Right atrium auricular region (tissue), 2 donors: ENCODE measurements at regions not wholly inside any gene's neighbourhood (a gene's known extent, or its start where the extent isn't known, plus 50 kb on each side); places are given as distances from the start of the nearest gene placed in this dataset.

ENCODE experiments used
- DNase-seq: peaks from one replicate; pipeline ENCODE4 v3.0.0-alpha.2; 2019; ENCODE audit warnings: low spot score
- H3K27ac ChIP-seq, 2 donors: fragments of 200-600 bp; sonication (generic); 1 replicate in 1 of 2; 2 replicates in 1 of 2; pipeline ENCODE4 v1.5.1; 2016 to 2019
- H3K27me3 ChIP-seq, 2 donors: fragments of 200-600 bp; sonication (generic); one replicate each; pipeline versions ENCODE4 v1.5.1 to v1.6.0; 2017 to 2019
- H3K36me3 ChIP-seq: fragments of 200-600 bp; sonication (generic); one replicate; pipeline ENCODE4 v1.5.1; 2016
- H3K4me1 ChIP-seq, 2 donors: fragments of 200-600 bp; sonication (generic); one replicate each; pipeline versions ENCODE4 v1.5.1 to v1.6.0; 2017 to 2019
- H3K4me3 ChIP-seq, 2 donors: fragments of 200-600 bp; sonication (generic); 1 replicate in 1 of 2; 2 replicates in 1 of 2; pipeline ENCODE4 v1.5.1; 2017 to 2019; ENCODE audit warnings: mild to moderate bottlenecking in 1 of 2, moderate library complexity in 1 of 2
- H3K9me3 ChIP-seq, 2 donors: fragments of 200-600 bp; sonication (generic); one replicate each; pipeline ENCODE4 v1.5.1; 2019
- CTCF ChIP-seq, 2 donors: fragments of 200-600 bp; sonication (generic); IDR thresholded peaks; one replicate each; pipeline ENCODE4 v1.5.1; 2019; ENCODE audit warnings: antibody characterized with exemption in 2 of 2

DNA sequence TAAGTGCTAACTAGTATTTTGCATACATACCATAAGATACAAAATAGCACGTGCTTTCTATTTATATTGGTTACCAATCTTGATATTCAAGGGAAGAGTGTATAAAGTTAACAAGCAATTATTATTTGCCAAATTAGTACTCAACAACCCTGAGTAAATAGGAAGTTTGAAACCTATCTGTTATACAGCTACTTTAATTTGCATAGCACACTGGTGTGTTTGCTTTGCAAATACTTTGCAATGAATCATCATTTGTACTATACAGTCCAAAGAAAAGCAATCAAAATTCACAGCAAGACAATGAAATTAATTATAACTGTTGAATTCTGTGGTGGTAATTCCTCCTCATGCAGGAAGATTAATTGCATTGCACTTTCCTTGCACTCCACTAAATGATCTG lies 469.1 kb downstream of the PRKD1 start:
- Histone ChIP-seq H3K36me3 (no peaks in the 10 kb centered on the region), H3K4me3 (no peak overlapping the region), H3K27me3 (no peaks in the 10 kb centered on the region), H3K4me1 (no peaks in the 10 kb centered on the region), H3K27ac (no peak overlapping the region), H3K9me3 (no peaks in the 10 kb centered on the region)
- TF ChIP-seq CTCF (IDR thresholded peaks at IDR 0.05), result no peak
- no peak for DNase-seq

- H3K36me3 ChIP-seq, result no peaks in the 10 kb centered on the region
- no peaks in the 10 kb centered on the region for H3K9me3 ChIP-seq
- H3K4me1 ChIP-seq, result no peaks in the 10 kb centered on the region
- no peak for DNase-seq
- no peak overlapping the region for H3K4me3 ChIP-seq
- H3K27me3 ChIP-seq, result no peaks in the 10 kb centered on the region
- TF ChIP-seq CTCF (IDR thresholded peaks at IDR 0.05), result no peak
- H3K27ac ChIP-seq, result no peak overlapping the region
These were observed 468.1 kb downstream of the PRKD1 start for GRCh38 chr14:29459531-29459930.

GRCh38 chr14:29459969-29460560 lies 467.6 kb downstream of the PRKD1 start:
- H3K4me3 ChIP-seq, result no peak overlapping the region
- TF ChIP-seq CTCF (IDR thresholded peaks at IDR 0.05), result no peak
- no peak for DNase-seq
- no peak overlapping the region for H3K27ac ChIP-seq
- H3K4me1 ChIP-seq, result no peaks in the 10 kb centered on the region
- H3K36me3 ChIP-seq, result no peaks in the 10 kb centered on the region
- no peaks in the 10 kb centered on the region for H3K9me3 ChIP-seq
- no peaks in the 10 kb centered on the region for H3K27me3 ChIP-seq

DNA sequence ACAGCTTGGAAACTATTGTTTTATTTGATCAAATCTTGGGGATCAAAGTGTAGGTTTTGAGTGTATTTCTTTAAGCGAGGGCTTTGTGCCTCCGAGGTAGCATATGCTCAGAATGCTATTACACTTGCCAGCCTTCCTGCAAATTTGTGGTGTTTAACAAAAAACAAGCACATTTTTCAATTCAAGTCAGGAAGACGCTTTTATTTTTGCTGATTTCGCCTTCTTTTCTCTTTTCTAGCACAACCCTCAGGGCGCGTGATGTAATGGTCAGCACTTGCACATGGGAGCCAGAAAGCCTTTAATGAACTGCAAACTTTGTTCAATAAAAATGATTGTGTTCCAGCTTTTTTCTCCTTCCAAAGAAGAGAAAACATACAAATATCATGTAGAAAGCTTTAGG lies 466.5 kb downstream of the PRKD1 start:
- DNase-seq, result no peak
- no peak overlapping the region for H3K4me3 ChIP-seq
- no peak overlapping the region for H3K27ac ChIP-seq
- no peak for TF ChIP-seq CTCF (IDR thresholded peaks at IDR 0.05)
- H3K36me3 ChIP-seq, result no peaks in the 10 kb centered on the region
- no peaks in the 10 kb centered on the region for H3K9me3 ChIP-seq
- no peaks in the 10 kb centered on the region for H3K4me1 ChIP-seq
- H3K27me3 ChIP-seq, result no peaks in the 10 kb centered on the region

GRCh38 chr14:29461506-29461905 lies 466.1 kb downstream of the PRKD1 start:
- Histone ChIP-seq H3K9me3 (no peaks in the 10 kb centered on the region), H3K36me3 (no peaks in the 10 kb centered on the region), H3K4me1 (no peaks in the 10 kb centered on the region), H3K27ac (no peak overlapping the region), H3K27me3 (no peaks in the 10 kb centered on the region), H3K4me3 (no peak overlapping the region)
- DNase-seq, result no peak
- TF ChIP-seq CTCF (IDR thresholded peaks at IDR 0.05), result no peak

- no peaks in the 10 kb centered on the region for H3K36me3 ChIP-seq
- no peak overlapping the region for H3K4me3 ChIP-seq
- no peak overlapping the region for H3K27ac ChIP-seq
- DNase-seq, result no peak
- no peaks in the 10 kb centered on the region for H3K9me3 ChIP-seq
- H3K4me1 ChIP-seq, result no peaks in the 10 kb centered on the region
- H3K27me3 ChIP-seq, result no peaks in the 10 kb centered on the region
- no peak for TF ChIP-seq CTCF (IDR thresholded peaks at IDR 0.05)
These were observed 465.3 kb downstream of the PRKD1 start for GRCh38 chr14:29462321-29462720.
